Erythroblast (primary cell): ENCODE measurements at regions not wholly inside any gene's neighbourhood (a gene's known extent, or its start where the extent isn't known, plus 50 kb on each side); places are given as distances from the start of the nearest gene placed in this dataset.

Experiments used
- GATA1 ChIP-seq: IDR thresholded peaks from 2 replicates; pipeline ENCODE4 v1.6.1; 2011; ENCODE audit warnings: low read depth, mild to moderate bottlenecking, control low read depth, low read length, moderate library complexity
- POLR2A ChIP-seq: IDR thresholded peaks from 2 replicates; pipeline ENCODE4 v1.6.1; 2011; ENCODE audit warnings: mild to moderate bottlenecking, low read length

- TF ChIP-seq POLR2A (no peak), GATA1 (no peak)
Observed at GRCh38 chr12:127652281-127652680, 614.7 kb upstream of the TMEM132C start.
